Keratinocyte (primary cell): ENCODE measurements at regions not wholly inside any gene's neighbourhood (a gene's known extent, or its start where the extent isn't known, plus 50 kb on each side); places are given as distances from the start of the nearest gene placed in this dataset.

Experiments used
- EZH2 ChIP-seq: IDR thresholded peaks from one replicate; pipeline ENCODE4 v1.6.1; 2012; ENCODE audit warnings: inconsistent platforms, mild to moderate bottlenecking, low read length, moderate library complexity
- TF ChIP-seq, protein P1 (sequence below), 3 experiments: IDR thresholded peaks in 1 of 3; conservative IDR thresholded peaks in 1 of 3; optimal IDR thresholded peaks in 1 of 3; 2 replicates in 2 of 3; 3 replicates in 1 of 3; pipeline versions ENCODE3 to v1.5.1; 2011; ENCODE audit warnings: low read length in 3 of 3, mild to moderate bottlenecking in 3 of 3, moderate library complexity in 2 of 3, control low read depth in 1 of 3, inconsistent platforms in 1 of 3; ENCODE audit not compliant: insufficient read depth in 2 of 3; ENCODE audit errors: extremely low read depth in 1 of 3

DNA sequence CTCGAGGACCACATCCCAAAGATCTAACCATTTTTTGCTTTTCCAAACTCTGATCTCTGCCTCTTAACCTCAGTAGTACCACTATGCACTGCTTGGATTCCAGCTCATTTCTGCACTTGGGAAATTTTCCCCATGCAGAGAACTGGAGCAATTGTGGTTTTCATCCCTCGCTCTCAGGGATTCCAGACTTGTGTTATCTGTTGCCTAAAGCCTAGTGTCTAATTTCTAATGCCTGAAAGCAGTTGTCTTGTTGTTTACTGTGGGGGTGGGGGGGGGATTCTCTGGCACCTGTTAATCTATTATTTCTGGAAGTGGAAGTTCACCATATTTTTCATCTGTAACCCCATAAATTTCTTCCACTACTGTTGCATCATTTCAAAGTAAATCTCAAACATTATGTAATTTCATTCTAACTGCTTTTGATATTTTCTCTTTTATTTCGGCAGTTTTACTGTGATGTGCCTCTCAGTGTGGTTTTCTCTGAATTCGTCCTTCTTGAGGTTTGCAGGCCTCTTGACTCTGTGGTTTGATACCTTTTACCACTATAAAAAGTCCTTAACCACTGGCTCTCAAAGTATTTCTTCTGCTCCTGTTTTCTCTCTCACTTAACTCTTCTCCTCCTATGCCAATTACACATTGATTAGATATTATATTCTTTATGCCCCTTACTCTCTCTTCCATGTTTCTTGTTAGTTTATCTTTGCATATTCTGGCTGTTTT is 205.6 kb upstream of the EOLA2 start:
- TF ChIP-seq, protein P1, sequence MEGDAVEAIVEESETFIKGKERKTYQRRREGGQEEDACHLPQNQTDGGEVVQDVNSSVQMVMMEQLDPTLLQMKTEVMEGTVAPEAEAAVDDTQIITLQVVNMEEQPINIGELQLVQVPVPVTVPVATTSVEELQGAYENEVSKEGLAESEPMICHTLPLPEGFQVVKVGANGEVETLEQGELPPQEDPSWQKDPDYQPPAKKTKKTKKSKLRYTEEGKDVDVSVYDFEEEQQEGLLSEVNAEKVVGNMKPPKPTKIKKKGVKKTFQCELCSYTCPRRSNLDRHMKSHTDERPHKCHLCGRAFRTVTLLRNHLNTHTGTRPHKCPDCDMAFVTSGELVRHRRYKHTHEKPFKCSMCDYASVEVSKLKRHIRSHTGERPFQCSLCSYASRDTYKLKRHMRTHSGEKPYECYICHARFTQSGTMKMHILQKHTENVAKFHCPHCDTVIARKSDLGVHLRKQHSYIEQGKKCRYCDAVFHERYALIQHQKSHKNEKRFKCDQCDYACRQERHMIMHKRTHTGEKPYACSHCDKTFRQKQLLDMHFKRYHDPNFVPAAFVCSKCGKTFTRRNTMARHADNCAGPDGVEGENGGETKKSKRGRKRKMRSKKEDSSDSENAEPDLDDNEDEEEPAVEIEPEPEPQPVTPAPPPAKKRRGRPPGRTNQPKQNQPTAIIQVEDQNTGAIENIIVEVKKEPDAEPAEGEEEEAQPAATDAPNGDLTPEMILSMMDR (optimal IDR thresholded peaks at IDR 0.05 in 1 of 3, IDR thresholded peaks at IDR 0.05 in 1 of 3, conservative IDR thresholded peaks at IDR 0.05 in 1 of 3; ENCODE audit: extremely low read depth in 1 of 3, insufficient read depth in 2 of 3, low read length in 3 of 3): no peak
- TF ChIP-seq EZH2: no peak
